Fibroblast of upper back skin (primary cell): ENCODE measurements at regions not wholly inside any gene's neighbourhood (a gene's known extent, or its start where the extent isn't known, plus 50 kb on each side); places are given as distances from the start of the nearest gene placed in this dataset.
"Not testable (repeated sequence)": the region's sequence is repeated elsewhere in the genome, so short reads cannot be mapped to it uniquely, and the experiment has no call there.

ENCODE experiments used
- DNase-seq: peaks from one replicate; pipeline ENCODE4 v3.0.0-alpha.2; 2013

GRCh38 chr16:48978501-48978900, 303.1 kb downstream of the CBLN1 start:
- DNase-seq = peak; percentile 3

GRCh38 chr16:48972236-48972635, 309.4 kb downstream of the CBLN1 start:
- DNase-seq = no peak

- DNase-seq = peak; percentile 25
Observed at GRCh38 chr16:48971571-48972077, 310.0 kb downstream of the CBLN1 start.

- DNase-seq = no peak
Observed at GRCh38 chr16:48970216-48970615, 311.4 kb downstream of the CBLN1 start.

GRCh38 chr16:48969611-48970010, 312.0 kb downstream of the CBLN1 start:
- DNase-seq = no peak

GRCh38 chr16:48965386-48965785, 316.3 kb downstream of the CBLN1 start:
- peak; percentile 45 for DNase-seq

GRCh38 chr16:48963901-48964615, 317.6 kb downstream of the CBLN1 start:
- peak; percentile 93 for DNase-seq

GRCh38 chr16:48963306-48963705, 318.3 kb downstream of the CBLN1 start:
- DNase-seq = peak; percentile 80

- no peak for DNase-seq
Observed at GRCh38 chr16:48961546-48961945, 320.1 kb downstream of the CBLN1 start.

- DNase-seq = no peak
Observed at GRCh38 chr16:48960830-48961229, 320.8 kb downstream of the CBLN1 start.

GRCh38 chr16:48959747-48960146, 321.9 kb downstream of the CBLN1 start:
- DNase-seq = no peak

GRCh38 chr16:48959204-48959603, 322.4 kb downstream of the CBLN1 start:
- DNase-seq = no peak

- no peak for DNase-seq
Observed at GRCh38 chr16:48958681-48959080, 323.0 kb downstream of the CBLN1 start.

- DNase-seq = no peak
Observed at GRCh38 chr16:48956620-48957019, 325.0 kb downstream of the CBLN1 start.

GRCh38 chr16:48955837-48956236, 325.8 kb downstream of the CBLN1 start:
- no peak for DNase-seq

- not testable (repeated sequence) for DNase-seq
Observed at GRCh38 chr16:48951621-48952125, 330.0 kb downstream of the CBLN1 start.

GRCh38 chr16:48950184-48950583, 331.5 kb downstream of the CBLN1 start:
- DNase-seq = no peak

- DNase-seq = peak; percentile 43
Observed at GRCh38 chr16:48949636-48950035, 332.0 kb downstream of the CBLN1 start.

GRCh38 chr16:48948911-48949310, 332.7 kb downstream of the CBLN1 start:
- DNase-seq = no peak

- no peak for DNase-seq
Observed at GRCh38 chr16:48947371-48947713, 334.3 kb downstream of the CBLN1 start.

GRCh38 chr16:48946686-48947370, 334.8 kb downstream of the CBLN1 start:
- no peak for DNase-seq

- no peak for DNase-seq
Observed at GRCh38 chr16:48942996-48943395, 333.0 kb upstream of the N4BP1 start.

- no peak for DNase-seq
Observed at GRCh38 chr16:48936811-48937210, 326.8 kb upstream of the N4BP1 start.

- DNase-seq = no peak
Observed at GRCh38 chr16:48932216-48932855, 322.4 kb upstream of the N4BP1 start.
